HepG2 (cell line): ENCODE measurements at regions not wholly inside any gene's neighbourhood (a gene's known extent, or its start where the extent isn't known, plus 50 kb on each side); places are given as distances from the start of the nearest gene placed in this dataset.

Experiments
- ATAC-seq: fragments of 200-7000 bp; cut with Tn5 transposase; 3 replicates; pipeline ENCODE4 v1.9.1; 2020; ENCODE audit warnings: mild to moderate bottlenecking, moderate library complexity
- BruUV-seq: library from RNA; stranded (reverse); fragments of 400-500 nt; replicated peaks from 2 replicates; lab custom pipeline; 2021; lab: Mats Ljungman, UMichigan
- CTCF ChIA-PET: fragments of 300-600 bp; formaldehyde crosslinking; extraction: SDS; loops from one replicate; lab custom pipeline; 2021; ENCODE audit warnings: low total read pairs, inconsistent platforms, low intra/inter-chr PET ratio; lab: Yijun Ruan, JAX
- POLR2A ChIA-PET: fragments of 350-600 bp; sonication (Branson Sonifier 250); formaldehyde crosslinking; loops from one replicate; lab custom pipeline; 2020; ENCODE audit warnings: antibody characterized with exemption, inconsistent platforms; lab: Yijun Ruan, JAX
- DNase-seq: peaks from one replicate; pipeline ENCODE4 v3.0.0-alpha.2; 2015; ENCODE audit warnings: low spot score
- FAIRE-seq: peaks from 3 replicates; lab custom pipeline; 2011; peaks lifted over from hg19 to GRCh38; lab: Jason Lieb, UNC
- H2AFZ ChIP-seq: one replicate; pipeline ENCODE4 v1.6.1; 2011; ENCODE audit warnings: low read length, inconsistent platforms
- H3K27ac ChIP-seq: fragments of 300-600 bp; 3 replicates; pipeline ENCODE4 v1.8.0; 2011; ENCODE audit warnings: mixed run types, mild to moderate bottlenecking, mixed read lengths, low read length, inconsistent platforms; ENCODE audit not compliant: insufficient read depth; ENCODE audit errors: extremely low read length
- H3K27me3 ChIP-seq, 2 experiments: fragments of 200-600 bp in 1 of 2; 2 replicates in 1 of 2; 3 replicates in 1 of 2; pipeline versions ENCODE4 v1.6.0 to v1.8.0; 2011; ENCODE audit warnings: low read length in 2 of 2, mild to moderate bottlenecking in 2 of 2, moderate library complexity in 2 of 2, inconsistent platforms in 1 of 2; ENCODE audit not compliant: insufficient read depth in 2 of 2, control insufficient read depth in 1 of 2
- H3K36me3 ChIP-seq, 2 experiments: fragments of 200-600 bp in 1 of 2; replicated peaks in 1 of 2; 2 replicates in 1 of 2; 3 replicates in 1 of 2; pipeline versions ENCODE4 v1.5.1 to v1.8.0; 2011; ENCODE audit warnings: low read length in 2 of 2, inconsistent platforms in 1 of 2; ENCODE audit not compliant: insufficient read depth in 2 of 2, control insufficient read depth in 1 of 2
- H3K4me1 ChIP-seq: 2 replicates; pipeline ENCODE4 v1.5.1; 2012; ENCODE audit warnings: low read length, inconsistent platforms; ENCODE audit not compliant: insufficient read depth
- H3K4me2 ChIP-seq: 2 replicates; pipeline ENCODE4 v1.6.0; 2011; ENCODE audit warnings: low read depth, low read length, inconsistent platforms
- H3K4me3 ChIP-seq, 3 experiments: fragments of 200-600 bp in 1 of 3; sonication (generic), shearing (Covaris generic) in 1 of 3; replicated peaks in 1 of 3; 2 replicates each; pipeline ENCODE4 v1.5.1; 2011 to 2016; ENCODE audit warnings: low read length in 3 of 3, inconsistent platforms in 2 of 3, low read depth in 2 of 3, mild to moderate bottlenecking in 2 of 3, control low read depth in 1 of 3, mixed read lengths in 1 of 3; ENCODE audit not compliant: insufficient read depth in 1 of 3
- H3K79me2 ChIP-seq: one replicate; pipeline ENCODE4 v1.6.1; 2011; ENCODE audit warnings: low read length, inconsistent platforms; ENCODE audit not compliant: insufficient read depth
- H3K9ac ChIP-seq: 2 replicates; pipeline ENCODE4 v1.6.0; 2011; ENCODE audit warnings: mild to moderate bottlenecking, low read depth, low read length, inconsistent platforms; ENCODE audit not compliant: insufficient read depth
- H3K9me3 ChIP-seq: 2 replicates; pipeline ENCODE4 v1.5.1; 2012; ENCODE audit warnings: mild to moderate bottlenecking, low read length
- H4K20me1 ChIP-seq: 2 replicates; pipeline ENCODE4 v1.6.0; 2011; ENCODE audit warnings: inconsistent platforms, mild to moderate bottlenecking, low read length, moderate library complexity; ENCODE audit not compliant: insufficient read depth
- BHLHE40 ChIP-seq: IDR thresholded peaks from 2 replicates; pipeline ENCODE4 v1.6.1; 2011; ENCODE audit warnings: low read length, improper control_type of control experiment
- FLYWCH1 ChIP-seq: sonication (generic); formaldehyde crosslinking; IDR thresholded peaks from 2 replicates; pipeline ENCODE4 v1.8.1; 2023; ENCODE audit warnings: mild to moderate bottlenecking, missing genetic modification reagents
- HMG20A ChIP-seq: IDR thresholded peaks from 2 replicates; pipeline ENCODE4 v1.6.1; 2016; ENCODE audit warnings: borderline replicate concordance
- KLF12 ChIP-seq: sonication (generic); formaldehyde crosslinking; IDR thresholded peaks from 2 replicates; pipeline ENCODE4 v1.4.0; 2020; ENCODE audit warnings: missing genetic modification reagents, borderline replicate concordance
- POLR2AphosphoS2 ChIP-seq: IDR thresholded peaks from 2 replicates; pipeline ENCODE4 v1.6.1; 2011; ENCODE audit warnings: low read depth, low read length, improper control_type of control experiment
- SAP130 ChIP-seq: IDR thresholded peaks from 2 replicates; pipeline ENCODE4 v1.6.1; 2016; ENCODE audit warnings: low read depth
- SP2 ChIP-seq: sonication (generic); formaldehyde crosslinking; IDR thresholded peaks from 2 replicates; pipeline ENCODE4 v1.5.1; 2020; ENCODE audit warnings: mild to moderate bottlenecking, missing genetic modification reagents
- ZFYVE20 ChIP-seq: sonication (generic); formaldehyde crosslinking; IDR thresholded peaks from 2 replicates; pipeline ENCODE4 v1.8.0; 2023; ENCODE audit warnings: low read depth, mild to moderate bottlenecking, moderate library complexity, missing genetic modification reagents, borderline replicate concordance
- ZNF136 ChIP-seq: sonication (generic); formaldehyde crosslinking; IDR thresholded peaks from 2 replicates; pipeline ENCODE4 v1.8.1; 2022; ENCODE audit warnings: low read depth, mild to moderate bottlenecking, moderate library complexity, missing genetic modification reagents
- ZNF263 ChIP-seq: sonication (generic); formaldehyde crosslinking; IDR thresholded peaks from 2 replicates; pipeline ENCODE4 v1.4.0; 2020; ENCODE audit warnings: missing genetic modification reagents
- ZNF468 ChIP-seq: sonication (generic); formaldehyde crosslinking; IDR thresholded peaks from 2 replicates; pipeline ENCODE4 v1.8.0; 2022; ENCODE audit warnings: mild to moderate bottlenecking, moderate library complexity, missing genetic modification reagents
- ZNF577 ChIP-seq: sonication (generic); formaldehyde crosslinking; IDR thresholded peaks from 2 replicates; pipeline ENCODE4 v1.4.0; 2020; ENCODE audit warnings: mild to moderate bottlenecking, low read depth, missing genetic modification reagents, borderline replicate concordance
- ZNF646 ChIP-seq: sonication (generic); formaldehyde crosslinking; IDR thresholded peaks from 2 replicates; pipeline ENCODE4 v1.9.0; 2021; ENCODE audit warnings: mild to moderate bottlenecking, missing genetic modification reagents
- WGBS: methylation state at CpG from one replicate; pipeline ENCODE4 v1.1.6; 2017; ENCODE audit warnings: low lambda C conversion rate; 5-methylcytosine and 5-hydroxymethylcytosine counted together
- in situ Hi-C: cut with HindIII; loops from 2 replicates; pipeline ENCODE4 v1.10.0; 2017; ENCODE audit warnings: low pct_unique_long_range_greater_than_20kb; ENCODE audit not compliant: extremely low pct_ligation_motif_present
- intact Hi-C: fragments of 100-400 bp; cut with micrococcal nuclease; formaldehyde crosslinking; loops from one replicate; pipeline ENCODE4 v1.10.0; 2022; ENCODE audit not compliant: unreplicated experiment
- TF ChIP-seq, protein P1 (sequence below): sonication (generic); formaldehyde crosslinking; IDR thresholded peaks from 2 replicates; pipeline ENCODE4 v1.4.0; 2020; ENCODE audit warnings: mild to moderate bottlenecking, missing genetic modification reagents

DNA sequence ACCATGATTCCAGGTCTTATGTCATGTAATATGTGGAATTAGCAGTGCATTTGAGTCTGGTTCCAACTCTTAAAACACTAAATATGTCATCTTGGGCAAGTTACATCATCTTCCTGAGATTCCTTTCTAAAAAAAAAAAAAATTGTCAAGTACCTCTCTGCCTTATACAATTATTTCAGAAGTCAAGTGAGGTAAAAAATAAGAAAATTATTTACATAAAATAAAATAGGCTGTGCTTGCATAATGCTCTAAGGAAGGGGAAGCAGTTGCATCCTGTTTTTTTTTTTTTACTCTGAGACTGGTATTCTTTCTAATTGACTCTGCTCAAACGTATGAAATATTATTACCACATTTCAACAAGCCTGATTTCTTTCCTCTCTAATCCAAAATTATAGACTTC is 55.1 kb upstream of the SEMA3A start (continued):
- no peak for TF ChIP-seq ZFYVE20 (CRISPR knock-in tag)
- TF ChIP-seq, protein P1, sequence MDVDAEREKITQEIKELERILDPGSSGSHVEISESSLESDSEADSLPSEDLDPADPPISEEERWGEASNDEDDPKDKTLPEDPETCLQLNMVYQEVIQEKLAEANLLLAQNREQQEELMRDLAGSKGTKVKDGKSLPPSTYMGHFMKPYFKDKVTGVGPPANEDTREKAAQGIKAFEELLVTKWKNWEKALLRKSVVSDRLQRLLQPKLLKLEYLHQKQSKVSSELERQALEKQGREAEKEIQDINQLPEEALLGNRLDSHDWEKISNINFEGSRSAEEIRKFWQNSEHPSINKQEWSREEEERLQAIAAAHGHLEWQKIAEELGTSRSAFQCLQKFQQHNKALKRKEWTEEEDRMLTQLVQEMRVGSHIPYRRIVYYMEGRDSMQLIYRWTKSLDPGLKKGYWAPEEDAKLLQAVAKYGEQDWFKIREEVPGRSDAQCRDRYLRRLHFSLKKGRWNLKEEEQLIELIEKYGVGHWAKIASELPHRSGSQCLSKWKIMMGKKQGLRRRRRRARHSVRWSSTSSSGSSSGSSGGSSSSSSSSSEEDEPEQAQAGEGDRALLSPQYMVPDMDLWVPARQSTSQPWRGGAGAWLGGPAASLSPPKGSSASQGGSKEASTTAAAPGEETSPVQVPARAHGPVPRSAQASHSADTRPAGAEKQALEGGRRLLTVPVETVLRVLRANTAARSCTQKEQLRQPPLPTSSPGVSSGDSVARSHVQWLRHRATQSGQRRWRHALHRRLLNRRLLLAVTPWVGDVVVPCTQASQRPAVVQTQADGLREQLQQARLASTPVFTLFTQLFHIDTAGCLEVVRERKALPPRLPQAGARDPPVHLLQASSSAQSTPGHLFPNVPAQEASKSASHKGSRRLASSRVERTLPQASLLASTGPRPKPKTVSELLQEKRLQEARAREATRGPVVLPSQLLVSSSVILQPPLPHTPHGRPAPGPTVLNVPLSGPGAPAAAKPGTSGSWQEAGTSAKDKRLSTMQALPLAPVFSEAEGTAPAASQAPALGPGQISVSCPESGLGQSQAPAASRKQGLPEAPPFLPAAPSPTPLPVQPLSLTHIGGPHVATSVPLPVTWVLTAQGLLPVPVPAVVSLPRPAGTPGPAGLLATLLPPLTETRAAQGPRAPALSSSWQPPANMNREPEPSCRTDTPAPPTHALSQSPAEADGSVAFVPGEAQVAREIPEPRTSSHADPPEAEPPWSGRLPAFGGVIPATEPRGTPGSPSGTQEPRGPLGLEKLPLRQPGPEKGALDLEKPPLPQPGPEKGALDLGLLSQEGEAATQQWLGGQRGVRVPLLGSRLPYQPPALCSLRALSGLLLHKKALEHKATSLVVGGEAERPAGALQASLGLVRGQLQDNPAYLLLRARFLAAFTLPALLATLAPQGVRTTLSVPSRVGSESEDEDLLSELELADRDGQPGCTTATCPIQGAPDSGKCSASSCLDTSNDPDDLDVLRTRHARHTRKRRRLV (CRISPR knock-in tag): no peak
- no peak for TF ChIP-seq KLF12 (CRISPR knock-in tag)
- TF ChIP-seq FLYWCH1 (CRISPR knock-in tag): no peak
- no peak for TF ChIP-seq BHLHE40
- TF ChIP-seq, all 625 proteins: peak for 0

- 0% methylated on average over 3 of the region's 3 CpGs for WGBS
- no peaks in the 10 kb centered on the region for H3K36me3 ChIP-seq
- no peak for DNase-seq
- H2AFZ ChIP-seq: no peak overlapping the region
- in situ Hi-C loops: no loop called here
- no peaks in the 10 kb centered on the region for H3K79me2 ChIP-seq
- no peaks in the 10 kb centered on the region for H4K20me1 ChIP-seq
- H3K4me2 ChIP-seq: no peak overlapping the region
- POLR2A ChIA-PET: no interaction called here
- intact Hi-C loops: no loop called here
- no peaks in the 10 kb centered on the region for H3K4me1 ChIP-seq
- no peaks in the 10 kb centered on the region for H3K9me3 ChIP-seq
- no peak overlapping the region for H3K4me3 ChIP-seq
- ATAC-seq: no peak
- no peaks in the 10 kb centered on the region for H3K27me3 ChIP-seq
- no TSS peak for BruUV-seq
- CTCF ChIA-PET: no interaction called here
- no peak for FAIRE-seq
- no peak overlapping the region for H3K9ac ChIP-seq
- no peak for TF ChIP-seq ZNF468 (CRISPR knock-in tag)
- no peak for TF ChIP-seq SAP130
- no peak for TF ChIP-seq ZNF136 (CRISPR knock-in tag)
- TF ChIP-seq ZNF577: no peak
- no peak for TF ChIP-seq POLR2AphosphoS2
- TF ChIP-seq HMG20A (CRISPR knock-in tag): no peak
- no peak for TF ChIP-seq ZNF646 (CRISPR knock-in tag)
- TF ChIP-seq ZNF263: no peak
- TF ChIP-seq SP2 (CRISPR knock-in tag): no peak
- TF ChIP-seq KLF12 (CRISPR knock-in tag): no peak
- H3K27ac ChIP-seq: no peak overlapping the region
Observed at GRCh38 chr7:84248843-84249242, 54.3 kb upstream of the SEMA3A start.
